COLO829 (cell line): ENCODE measurements at regions not wholly inside any gene's neighbourhood (a gene's known extent, or its start where the extent isn't known, plus 50 kb on each side); places are given as distances from the start of the nearest gene placed in this dataset.

Experiments
- DNase-seq: peaks from one replicate; pipeline ENCODE4 v3.0.0; 2012; ENCODE audit warnings: low spot score

DNA sequence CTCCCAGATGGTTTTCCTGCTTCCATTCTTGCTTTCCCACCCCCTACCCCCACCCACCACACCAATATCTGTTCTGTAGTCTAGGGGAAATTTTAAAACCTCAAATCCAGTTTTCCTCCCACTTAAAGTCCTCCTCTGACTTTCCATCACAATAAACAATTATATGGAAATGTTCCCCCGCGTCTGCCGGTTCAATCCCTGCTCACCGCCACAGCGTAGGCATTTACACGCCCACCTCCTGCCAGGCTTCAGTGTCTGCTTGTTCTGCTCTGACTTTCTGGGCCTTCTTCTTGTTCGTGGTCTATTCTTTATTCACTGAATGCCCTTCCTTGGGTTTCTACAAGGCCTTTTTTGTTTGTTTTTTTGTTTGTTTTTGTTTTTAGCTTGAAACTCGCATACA, 633.0 kb upstream of the MKI67 start:
- DNase-seq = no peak

DNA sequence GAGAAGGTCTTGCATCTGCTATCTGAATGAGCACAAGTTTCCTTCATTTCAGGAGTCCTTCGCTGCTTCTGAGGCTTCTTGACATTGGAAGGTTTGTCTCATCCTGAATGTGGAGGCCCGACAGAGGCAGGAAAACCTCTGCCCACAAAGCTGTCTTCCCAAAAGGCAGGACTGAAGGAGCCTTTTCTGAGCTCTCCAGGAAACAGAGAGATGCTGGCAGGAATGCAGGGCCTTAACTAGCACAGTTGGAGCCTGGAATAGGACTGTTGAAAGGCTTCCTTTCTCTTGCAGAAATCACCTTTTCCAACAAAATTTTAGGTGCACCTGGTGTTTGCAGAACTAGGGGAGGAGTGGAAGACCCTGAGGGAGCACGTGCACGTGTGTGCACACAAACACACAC, 637.4 kb upstream of the MKI67 start:
- no peak for DNase-seq

DNA sequence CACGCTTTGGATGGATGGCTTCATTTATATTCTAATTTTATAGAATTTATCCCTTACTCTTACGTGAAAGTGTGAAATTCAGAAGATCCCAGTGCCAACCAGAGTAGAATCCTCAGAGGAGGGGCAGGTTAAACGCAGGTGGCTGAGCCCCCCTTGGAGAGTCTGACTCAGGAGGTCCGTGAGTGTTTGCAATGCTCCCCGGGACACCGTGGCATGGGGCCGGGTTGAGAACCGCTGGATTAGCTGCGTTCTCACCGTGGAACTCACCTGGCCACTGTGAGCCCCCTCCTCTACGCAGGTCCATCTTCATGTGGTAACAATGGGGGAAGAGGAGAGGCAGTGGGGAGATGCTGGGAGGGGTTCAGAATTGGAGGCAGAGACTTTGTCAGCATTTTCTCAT, 638.0 kb upstream of the MKI67 start:
- DNase-seq = no peak

- no peak for DNase-seq
These were observed 640.7 kb upstream of the MKI67 start for GRCh38 chr10:128766915-128767314.

DNA sequence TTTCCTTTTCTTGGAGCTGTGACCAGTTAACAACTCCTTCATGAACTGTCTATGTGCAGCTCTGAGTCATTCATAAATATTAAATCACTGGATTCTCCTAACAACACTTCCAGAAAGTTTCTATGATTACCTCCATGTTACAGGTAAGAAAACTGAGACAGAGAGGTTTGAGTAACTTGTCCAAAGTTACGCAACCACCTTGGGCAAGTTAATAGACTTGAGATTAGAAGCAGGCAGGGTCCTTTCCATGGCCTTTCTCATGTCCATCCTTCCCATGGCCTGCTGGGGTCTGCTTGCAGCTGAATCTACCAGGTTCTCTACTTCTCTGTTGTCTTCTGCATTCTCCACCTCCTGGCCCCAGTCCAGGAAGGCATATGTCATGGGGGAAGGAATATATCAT, 648.8 kb upstream of the MKI67 start:
- DNase-seq = no peak

- DNase-seq = no peak
These were observed 649.5 kb upstream of the MKI67 start for GRCh38 chr10:128775743-128776142.

DNA sequence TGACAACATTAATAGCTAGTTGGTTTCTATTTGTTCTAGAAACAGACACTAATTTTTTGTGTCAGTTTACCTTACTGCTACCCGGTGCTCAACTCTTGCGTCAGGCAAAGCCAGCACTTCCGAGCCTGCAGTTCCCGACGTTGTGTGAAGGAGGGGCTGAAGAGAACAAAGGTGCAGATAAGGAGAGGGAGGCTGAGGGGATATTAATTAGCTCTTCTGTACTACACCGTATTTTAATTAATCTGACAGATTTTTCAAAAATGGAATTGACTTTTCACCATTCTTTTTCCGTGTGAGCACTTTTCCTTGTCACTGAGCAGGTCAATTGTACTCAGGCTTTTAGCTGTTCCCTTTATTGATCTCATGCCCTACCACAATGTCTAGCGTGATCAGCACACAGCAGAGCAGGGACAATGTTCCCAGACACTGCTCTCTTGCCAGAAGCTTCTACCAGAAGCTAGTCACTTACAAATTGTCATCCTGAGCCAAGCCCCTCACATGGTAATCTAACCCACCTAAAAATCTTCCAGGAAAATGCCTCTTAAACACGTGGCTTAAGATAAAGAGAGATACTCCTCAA, 650.5 kb upstream of the MKI67 start:
- DNase-seq = no peak

DNA sequence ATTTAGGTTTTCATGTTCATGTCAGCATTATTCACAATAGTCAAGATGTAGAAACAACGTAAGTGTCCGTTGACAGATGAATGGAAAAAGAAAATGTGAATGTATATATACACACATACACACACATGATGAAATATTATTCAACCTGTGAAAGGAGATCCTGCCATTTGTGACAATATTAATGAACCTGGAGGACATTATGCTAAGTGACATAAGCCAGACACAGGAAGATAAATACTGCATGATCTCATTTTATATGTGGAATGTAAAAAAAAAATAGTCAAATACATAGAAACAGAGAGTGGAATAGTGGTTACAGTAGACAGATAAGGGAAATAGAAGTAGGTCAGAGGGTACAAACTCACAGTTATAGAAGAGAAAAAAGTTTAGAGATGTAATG, 651.1 kb upstream of the MKI67 start:
- DNase-seq = no peak

DNA sequence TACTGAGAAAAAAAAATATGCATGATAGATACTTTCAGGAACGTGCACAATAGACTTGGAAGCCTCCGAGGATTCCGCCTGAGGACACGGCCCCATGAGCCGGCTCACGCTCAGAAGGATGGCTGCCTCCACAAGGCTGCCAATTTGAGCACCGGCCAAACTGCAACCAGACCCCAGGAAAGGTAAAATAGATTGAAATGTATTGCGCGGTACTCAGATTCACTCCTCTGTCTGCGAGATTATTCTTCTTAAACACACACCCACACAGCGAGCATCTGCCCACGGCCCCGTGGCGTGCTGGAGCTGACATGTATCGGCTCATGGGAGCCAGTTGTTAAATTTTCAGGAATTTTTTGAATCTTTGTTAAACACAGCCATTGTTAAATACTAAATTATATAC, 653.2 kb upstream of the MKI67 start:
- DNase-seq = no peak

- no peak for DNase-seq
These were observed 654.0 kb upstream of the MKI67 start for GRCh38 chr10:128780156-128780761.

GRCh38 chr10:128781637-128782036, 655.4 kb upstream of the MKI67 start:
- no peak for DNase-seq

DNA sequence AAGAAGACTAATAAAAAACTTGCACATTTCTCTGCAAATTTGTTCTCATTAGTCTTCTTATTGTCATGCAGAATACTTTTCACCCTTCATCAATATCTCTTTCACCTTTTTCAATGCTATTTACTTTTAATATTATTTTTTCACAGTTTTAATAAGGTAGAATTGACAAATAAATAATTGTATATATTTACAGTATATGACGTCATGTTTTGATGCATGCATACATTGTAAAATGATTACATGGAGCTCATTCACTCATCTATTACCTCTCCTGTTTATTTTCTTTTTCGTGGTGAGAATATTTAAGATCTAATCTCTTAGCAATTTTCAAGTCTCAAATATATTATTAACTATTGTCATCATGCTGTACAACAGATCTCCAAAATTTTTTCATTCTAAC, 658.2 kb upstream of the MKI67 start:
- no peak for DNase-seq

GRCh38 chr10:128792426-128793140, 666.4 kb upstream of the MKI67 start:
- DNase-seq = no peak

GRCh38 chr10:128793726-128794655, 667.8 kb upstream of the MKI67 start:
- DNase-seq = no peak

DNA sequence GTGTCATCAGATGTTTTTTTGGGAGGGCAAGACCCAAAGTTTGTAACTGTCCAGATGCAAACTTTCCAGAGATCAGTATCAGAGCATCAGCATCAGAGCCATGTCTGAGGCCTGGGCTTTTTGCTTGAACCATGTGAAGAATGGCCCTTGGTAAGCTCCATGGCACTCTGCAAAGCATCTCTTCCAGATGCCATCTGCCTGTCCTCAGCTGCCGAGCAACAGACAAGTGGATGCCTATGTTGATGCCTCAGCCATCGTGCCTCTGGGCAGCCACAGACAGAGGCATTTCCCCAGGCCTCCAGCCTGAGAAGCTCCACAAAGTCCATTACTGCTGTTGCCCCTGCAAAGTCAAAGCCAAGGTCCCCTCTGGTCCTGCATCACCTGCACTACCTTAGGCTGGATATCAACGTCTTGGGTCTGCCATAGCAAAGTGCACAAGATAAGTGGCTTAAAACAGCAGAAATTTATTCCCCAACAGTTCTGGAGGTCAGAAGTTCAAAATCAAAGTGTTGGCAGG, 670.2 kb upstream of the MKI67 start:
- no peak for DNase-seq

DNA sequence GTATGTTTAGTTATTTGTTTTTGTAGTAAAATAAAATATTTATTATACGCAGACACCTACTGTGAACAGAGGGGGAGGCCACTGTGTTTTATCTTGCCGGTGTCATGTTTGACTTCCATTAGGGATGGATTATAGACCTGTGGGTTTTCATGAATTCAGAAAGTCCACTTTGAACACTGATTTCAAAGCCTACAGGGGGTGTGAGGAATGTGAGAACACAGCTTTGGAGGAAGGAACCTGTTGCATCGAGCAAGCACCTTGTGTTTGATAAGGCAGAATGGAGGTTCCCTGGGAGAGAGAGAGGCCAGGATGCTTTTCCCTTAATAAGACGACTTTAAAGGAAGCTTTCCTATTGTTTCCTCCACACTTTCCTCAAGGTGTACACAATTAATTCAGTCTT, 665.0 kb upstream of the MGMT start:
- DNase-seq = no peak

- no peak for DNase-seq
These were observed 663.3 kb upstream of the MGMT start for GRCh38 chr10:128803790-128804189.

- DNase-seq = no peak
These were observed 662.6 kb upstream of the MGMT start for GRCh38 chr10:128804411-128804810.

- DNase-seq = no peak
These were observed 658.1 kb upstream of the MGMT start for GRCh38 chr10:128808921-128809440.

DNA sequence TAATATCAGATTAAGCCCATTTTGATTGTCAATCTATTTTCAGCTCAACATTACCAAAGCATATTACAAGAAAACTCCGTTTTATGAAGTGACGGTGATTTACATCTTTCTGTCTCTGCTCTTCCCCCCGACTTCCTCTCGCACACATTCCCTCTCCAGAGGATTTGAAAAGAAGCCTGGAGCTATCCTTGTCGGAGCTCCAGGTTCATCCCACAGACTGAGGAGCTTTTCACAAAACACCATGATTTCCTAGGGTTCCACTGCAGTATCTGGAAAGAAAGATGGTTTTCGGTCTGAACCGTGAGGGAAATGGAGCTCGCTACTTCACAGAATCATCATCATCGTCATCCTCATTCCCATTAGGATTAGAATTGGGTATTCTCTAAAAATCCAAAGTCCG, 655.5 kb upstream of the MGMT start:
- DNase-seq = no peak

DNA sequence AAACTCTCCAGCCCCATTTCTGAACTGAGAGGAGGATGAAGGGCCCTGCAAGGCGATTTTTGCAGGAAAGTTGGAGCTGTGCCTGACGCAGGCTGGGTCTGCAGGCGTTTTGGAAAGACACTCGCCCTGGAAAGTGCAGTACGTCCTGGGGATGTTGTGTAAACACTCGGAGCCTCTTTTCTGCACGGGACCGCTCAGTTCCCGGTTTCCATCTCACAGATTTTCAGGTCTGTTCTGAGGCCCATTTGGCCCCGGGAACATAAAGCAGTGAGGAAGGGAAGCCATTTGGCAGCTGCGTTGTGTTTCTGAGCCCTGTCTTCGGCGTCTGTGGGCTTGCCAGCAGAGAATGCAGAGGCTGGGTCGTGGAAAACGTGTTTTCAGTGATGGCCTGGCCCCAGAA, 655.0 kb upstream of the MGMT start:
- no peak for DNase-seq

DNA sequence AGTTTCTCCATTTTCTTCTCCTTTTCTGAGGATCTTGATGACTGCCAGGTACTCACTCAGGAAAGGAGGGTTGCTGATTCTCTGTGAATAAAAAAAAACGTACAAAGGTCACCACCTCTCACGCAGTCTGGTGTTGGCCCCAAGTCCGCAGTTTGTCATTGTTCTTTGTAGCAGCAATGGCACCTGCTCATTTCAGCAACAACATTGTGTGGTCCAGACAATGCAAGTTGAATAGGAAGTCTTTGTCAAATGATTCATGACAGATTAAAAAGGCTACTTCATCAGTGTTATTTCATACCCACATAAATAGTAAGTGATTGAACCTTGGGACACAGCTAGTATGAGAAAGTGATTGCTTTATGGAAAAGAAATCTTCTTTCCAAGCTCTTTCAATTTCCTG, 653.5 kb upstream of the MGMT start:
- DNase-seq = no peak
